ENCODE measurements at regions not wholly inside any gene's neighbourhood (a gene's known extent, or its start where the extent isn't known, plus 50 kb on each side); places are given as distances from the start of the nearest gene placed in this dataset.
"Not testable (repeated sequence)": the region's sequence is repeated elsewhere in the genome, so short reads cannot be mapped to it uniquely, and the experiment has no call there.

DNA sequence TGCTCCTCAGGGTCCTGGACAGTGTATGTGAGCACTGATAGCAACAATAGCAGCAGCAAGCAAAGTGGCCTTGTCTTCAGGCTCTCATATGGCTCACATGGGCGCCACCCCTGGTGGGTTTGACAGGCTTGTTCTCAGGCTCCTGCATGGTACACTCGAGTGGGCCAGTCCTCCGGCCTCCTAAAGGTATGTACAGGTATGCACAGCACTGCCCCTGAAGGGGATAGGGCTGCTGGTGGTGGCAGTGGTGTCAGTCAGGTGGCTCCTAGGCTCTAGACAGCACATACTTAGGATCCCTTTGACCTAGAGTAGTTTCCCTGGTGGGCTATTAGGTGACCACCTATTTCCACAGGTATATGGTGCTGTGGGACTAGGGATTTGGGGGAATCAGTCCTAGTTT is 79.8 kb downstream of the LGALS9B start:
- not testable (repeated sequence) for DNase-seq (ENCODE audit: low spot score)

DNA sequence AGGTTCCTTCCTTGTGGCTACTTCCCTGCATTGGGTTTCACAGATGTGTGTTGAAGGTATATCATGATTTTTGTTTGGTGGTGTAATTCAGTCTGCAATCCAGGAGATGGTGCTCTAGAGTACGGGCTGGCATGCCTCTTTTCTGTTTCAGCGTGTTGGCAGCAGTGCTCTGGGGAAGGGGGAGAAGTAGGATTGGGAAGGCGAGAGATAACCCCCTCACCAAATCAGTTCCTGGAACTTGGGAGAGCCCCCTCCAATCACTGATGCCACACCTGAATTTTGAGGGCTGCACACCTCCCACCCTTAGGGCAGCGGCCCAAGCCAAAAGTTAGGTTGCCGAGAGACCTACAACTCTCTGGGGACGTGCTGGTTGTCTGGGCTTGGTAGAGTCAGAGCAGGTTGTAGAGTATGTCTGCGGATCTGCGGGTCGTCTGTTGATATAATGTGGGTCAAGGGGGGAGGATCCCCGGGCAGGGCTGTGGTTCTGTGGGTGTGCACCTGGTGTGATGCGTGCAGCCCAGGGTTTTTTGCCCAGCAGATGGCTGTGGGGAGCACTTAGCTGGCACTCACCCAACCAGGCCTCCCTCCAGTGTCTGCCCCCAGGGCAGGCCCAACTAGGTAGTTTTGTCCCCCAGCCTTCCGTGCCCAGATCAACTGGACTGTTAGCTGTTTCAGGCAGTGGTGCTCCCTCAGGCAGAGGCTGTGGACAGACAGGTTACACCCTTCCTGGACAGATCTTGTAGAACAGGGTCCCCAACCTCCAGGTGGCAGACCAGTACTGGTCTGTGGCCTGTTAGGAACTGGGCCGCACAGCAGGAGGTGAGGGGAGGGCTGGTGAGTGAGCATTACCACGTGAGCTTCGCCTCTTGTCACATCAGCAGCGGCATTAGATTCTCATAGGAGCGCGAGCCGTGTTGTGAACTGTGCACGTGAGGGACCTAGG is 85.7 kb downstream of the LGALS9B start:
- peak; percentile 12 for DNase-seq (ENCODE audit: low spot score)

DNA sequence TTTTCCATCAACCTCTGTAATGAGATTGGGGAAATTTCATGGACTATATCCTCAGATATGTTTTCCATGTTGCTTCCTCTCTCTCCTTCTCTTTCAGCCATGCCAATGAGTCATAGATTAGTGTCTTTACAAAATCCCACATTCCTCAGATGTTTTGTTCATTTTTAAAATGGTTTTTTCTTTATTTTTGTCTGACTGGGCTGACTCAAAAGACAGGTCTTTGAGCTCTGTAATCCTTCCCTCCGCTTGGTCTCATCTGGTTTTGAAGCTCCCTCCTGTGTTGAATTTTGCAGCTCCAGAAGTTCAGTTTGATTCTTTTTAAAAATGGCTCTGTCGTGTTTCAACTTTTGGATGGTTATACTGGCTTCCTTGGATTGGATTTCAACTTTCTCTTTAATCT is 86.7 kb downstream of the LGALS9B start:
- DNase-seq (ENCODE audit: low spot score) = not testable (repeated sequence)

DNA sequence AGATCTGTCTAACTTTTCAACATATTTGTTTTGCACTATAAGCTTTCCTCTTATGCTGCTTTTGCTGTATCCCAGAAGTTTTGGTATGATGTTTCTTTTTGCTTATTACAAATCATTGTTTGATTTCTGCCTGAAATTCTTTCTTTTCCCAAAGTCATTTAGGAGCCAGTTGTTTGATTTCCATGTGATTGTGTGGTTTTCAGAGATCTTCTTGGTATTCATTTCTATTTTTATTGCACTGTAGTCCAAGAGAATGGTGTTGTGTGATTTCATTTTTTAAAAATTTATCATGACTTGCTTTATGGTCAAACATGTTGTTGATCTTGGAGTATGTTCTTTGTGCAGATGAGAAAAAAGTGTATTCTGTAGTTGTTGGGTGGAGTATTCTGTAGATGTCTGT is 88.1 kb downstream of the LGALS9B start:
- not testable (repeated sequence) for DNase-seq (ENCODE audit: low spot score)

DNA sequence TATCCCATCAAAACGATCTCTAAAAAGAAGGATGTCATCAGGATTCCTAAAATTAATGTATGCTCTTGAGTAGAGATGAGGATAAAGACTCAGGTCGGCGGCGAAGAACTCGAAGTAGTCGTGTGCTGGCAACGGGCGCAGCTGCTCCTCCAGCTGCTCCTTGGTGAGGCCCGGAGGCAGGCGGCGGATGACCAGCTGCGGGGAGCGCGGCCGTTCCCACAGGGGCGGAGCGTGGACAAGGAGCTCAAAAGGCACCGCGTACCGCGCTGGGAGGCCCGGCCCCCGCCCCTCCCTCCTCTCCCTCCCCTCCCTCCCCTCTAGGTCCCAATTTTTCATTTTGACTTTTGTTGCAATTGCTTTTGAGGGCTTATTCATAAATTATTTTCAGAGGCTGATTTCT is 90.7 kb downstream of the LGALS9B start:
- DNase-seq (ENCODE audit: low spot score) = not testable (repeated sequence)

DNA sequence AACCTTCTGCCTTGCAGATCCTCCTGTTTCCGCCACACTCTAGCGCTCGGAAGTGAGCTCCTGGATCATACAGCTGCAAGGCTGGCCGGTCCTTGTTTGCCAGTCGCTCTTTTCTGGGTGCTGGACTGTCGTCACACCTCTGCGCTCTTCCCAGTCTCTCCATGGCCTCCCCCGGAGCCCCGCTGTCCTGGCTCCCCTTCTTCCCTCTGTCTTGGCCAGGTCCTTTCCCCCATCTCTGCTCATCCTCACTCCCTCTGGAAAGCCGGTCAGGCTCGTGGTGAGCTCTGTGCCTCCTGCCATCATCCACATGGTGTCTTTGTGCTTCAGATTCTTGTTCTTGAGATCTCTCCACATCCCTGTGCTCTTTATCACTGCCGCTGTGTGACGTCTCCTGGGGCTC is 91.6 kb downstream of the LGALS9B start:
- not testable (repeated sequence) for DNase-seq (ENCODE audit: low spot score)

All from mucosa of gallbladder (tissue), 1 donor.